Testis (tissue), 2 donors: ENCODE measurements at regions not wholly inside any gene's neighbourhood (a gene's known extent, or its start where the extent isn't known, plus 50 kb on each side); places are given as distances from the start of the nearest gene placed in this dataset.

Source experiments
- DNase-seq: peaks from one replicate; pipeline ENCODE4 v3.0.0-alpha.2; 2019
- H3K27ac ChIP-seq, 2 donors: fragments of 200-600 bp; sonication (generic); one replicate each; pipeline ENCODE4 v1.5.1; 2019
- H3K27me3 ChIP-seq: fragments of 200-600 bp; sonication (generic); one replicate; pipeline ENCODE4 v1.5.1; 2019
- H3K36me3 ChIP-seq: fragments of 200-600 bp; sonication (generic); one replicate; pipeline ENCODE4 v1.5.1; 2017; ENCODE audit warnings: low read depth; ENCODE audit errors: missing control alignments
- H3K4me1 ChIP-seq: fragments of 200-600 bp; sonication (generic); one replicate; pipeline ENCODE4 v1.5.1; 2019
- H3K4me3 ChIP-seq, 2 donors: fragments of 200-600 bp; sonication (generic); one replicate each; pipeline ENCODE4 v1.5.1; 2017 to 2019
- H3K9me3 ChIP-seq: fragments of 200-600 bp; sonication (generic); one replicate; pipeline ENCODE4 v1.5.1; 2017
- POLR2A ChIP-seq: fragments of 450-650 bp; IDR thresholded peaks from one replicate; pipeline ENCODE4 v1.6.1; 2017; ENCODE audit warnings: antibody characterized with exemption, mild to moderate bottlenecking, moderate library complexity
- WGBS, 2 donors: methylation state at CpG; one replicate each; pipeline ENCODE4 v1.1.5; 2018; 5-methylcytosine and 5-hydroxymethylcytosine counted together
- intact Hi-C: fragments of 100-400 bp; cut with DNase I; formaldehyde crosslinking; loops from one replicate; pipeline ENCODE4 v1.15.1; 2023; ENCODE audit warnings: low total_unique reads
- TF ChIP-seq, protein P1 (sequence below), 3 experiments: fragments of 450-650 bp in 2 of 3; fragments of 200-600 bp in 1 of 3; sonication (generic) in 1 of 3; IDR thresholded peaks; one replicate each; pipeline ENCODE4 v1.5.1; 2016 to 2019; ENCODE audit warnings: antibody characterized with exemption in 3 of 3, mild to moderate bottlenecking in 2 of 3, moderate library complexity in 1 of 3

DNA sequence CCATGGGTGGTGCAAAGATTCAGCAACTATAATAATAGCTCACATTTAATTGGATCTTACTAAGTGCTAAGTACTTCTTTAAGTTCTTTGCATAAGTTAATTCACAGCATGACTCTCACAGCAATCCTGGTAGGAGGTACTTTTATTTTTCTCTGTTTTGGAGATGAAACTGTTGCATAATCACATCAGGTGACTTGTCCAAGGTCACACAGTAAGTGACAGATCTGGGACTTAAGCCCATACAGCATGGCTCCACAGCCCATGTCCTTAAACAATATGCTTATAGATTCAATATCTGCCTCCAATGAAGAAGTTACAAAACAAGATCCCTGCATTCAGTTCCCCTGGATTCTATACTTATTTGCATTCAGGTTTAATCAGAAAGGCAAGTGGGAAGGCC, 171.8 kb downstream of the CNTN3 start:
- no peak overlapping the region for H3K27ac ChIP-seq
- H3K36me3 ChIP-seq = no peaks in the 10 kb centered on the region
- H3K4me1 ChIP-seq = no peaks in the 10 kb centered on the region
- no peak overlapping the region for H3K4me3 ChIP-seq
- TF ChIP-seq POLR2A = no peak
- TF ChIP-seq, protein P1, sequence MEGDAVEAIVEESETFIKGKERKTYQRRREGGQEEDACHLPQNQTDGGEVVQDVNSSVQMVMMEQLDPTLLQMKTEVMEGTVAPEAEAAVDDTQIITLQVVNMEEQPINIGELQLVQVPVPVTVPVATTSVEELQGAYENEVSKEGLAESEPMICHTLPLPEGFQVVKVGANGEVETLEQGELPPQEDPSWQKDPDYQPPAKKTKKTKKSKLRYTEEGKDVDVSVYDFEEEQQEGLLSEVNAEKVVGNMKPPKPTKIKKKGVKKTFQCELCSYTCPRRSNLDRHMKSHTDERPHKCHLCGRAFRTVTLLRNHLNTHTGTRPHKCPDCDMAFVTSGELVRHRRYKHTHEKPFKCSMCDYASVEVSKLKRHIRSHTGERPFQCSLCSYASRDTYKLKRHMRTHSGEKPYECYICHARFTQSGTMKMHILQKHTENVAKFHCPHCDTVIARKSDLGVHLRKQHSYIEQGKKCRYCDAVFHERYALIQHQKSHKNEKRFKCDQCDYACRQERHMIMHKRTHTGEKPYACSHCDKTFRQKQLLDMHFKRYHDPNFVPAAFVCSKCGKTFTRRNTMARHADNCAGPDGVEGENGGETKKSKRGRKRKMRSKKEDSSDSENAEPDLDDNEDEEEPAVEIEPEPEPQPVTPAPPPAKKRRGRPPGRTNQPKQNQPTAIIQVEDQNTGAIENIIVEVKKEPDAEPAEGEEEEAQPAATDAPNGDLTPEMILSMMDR (IDR thresholded peaks at IDR 0.05) = no peak
- DNase-seq = no peak
- H3K27me3 ChIP-seq = no peaks in the 10 kb centered on the region
- no peaks in the 10 kb centered on the region for H3K9me3 ChIP-seq
- intact Hi-C loops = no loop called here

DNA sequence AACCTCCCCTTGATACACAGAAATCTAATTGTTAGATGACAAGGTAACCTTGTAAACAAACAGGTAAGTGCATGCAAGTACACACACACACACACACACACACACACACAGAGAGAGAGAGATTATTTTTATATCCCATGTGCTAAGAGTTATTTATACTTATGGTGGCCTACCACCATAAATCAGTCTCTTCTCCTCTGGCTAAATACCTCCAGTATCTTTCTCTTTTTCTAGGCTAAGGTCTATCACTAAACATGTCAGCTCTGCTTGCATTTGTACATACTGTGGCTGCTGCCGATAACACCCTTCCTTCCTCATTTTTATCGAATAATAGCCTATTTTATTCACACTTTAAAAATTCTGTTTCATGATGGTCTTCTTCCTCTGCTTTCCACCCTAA, 172.4 kb downstream of the CNTN3 start:
- H3K4me3 ChIP-seq = no peak overlapping the region
- intact Hi-C loops = no loop called here
- no peaks in the 10 kb centered on the region for H3K27me3 ChIP-seq
- no peaks in the 10 kb centered on the region for H3K9me3 ChIP-seq
- 56 to 61% methylated on average over 2 of the region's 2 CpGs for WGBS, 2 donors
- no peaks in the 10 kb centered on the region for H3K36me3 ChIP-seq
- H3K4me1 ChIP-seq = no peaks in the 10 kb centered on the region
- no peak overlapping the region for H3K27ac ChIP-seq
- TF ChIP-seq POLR2A = no peak
- TF ChIP-seq, protein P1 (IDR thresholded peaks at IDR 0.05) = no peak
- no peak for DNase-seq

DNA sequence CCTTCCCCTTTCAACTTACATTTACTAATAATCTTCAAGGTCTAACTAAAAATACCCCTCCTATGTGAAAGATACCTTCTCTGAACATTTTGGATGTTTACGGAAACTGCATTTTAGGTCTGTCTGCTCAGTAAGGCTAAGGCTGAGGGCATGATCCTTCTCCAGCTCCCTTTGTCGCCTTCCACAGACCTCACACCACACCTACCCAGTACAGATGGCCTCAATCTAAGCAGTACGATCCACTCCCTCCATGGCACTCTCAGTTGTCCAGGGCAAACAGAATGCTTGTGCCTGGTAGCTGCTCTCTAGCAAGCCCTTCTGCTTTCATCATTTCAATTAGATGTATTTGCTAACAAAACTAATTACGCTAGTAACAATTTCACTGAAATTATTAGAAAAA, 178.3 kb downstream of the CNTN3 start:
- H3K9me3 ChIP-seq = no peaks in the 10 kb centered on the region
- H3K27me3 ChIP-seq = no peaks in the 10 kb centered on the region
- intact Hi-C loops = no loop called here
- H3K4me1 ChIP-seq = no peaks in the 10 kb centered on the region
- 92 to 93% methylated on average over 4 of the region's 4 CpGs for WGBS, 2 donors
- H3K36me3 ChIP-seq = no peaks in the 10 kb centered on the region
- TF ChIP-seq POLR2A = no peak
- TF ChIP-seq, protein P1 (IDR thresholded peaks at IDR 0.05) = no peak
- no peak overlapping the region for H3K4me3 ChIP-seq
- no peak overlapping the region for H3K27ac ChIP-seq
- DNase-seq = no peak

DNA sequence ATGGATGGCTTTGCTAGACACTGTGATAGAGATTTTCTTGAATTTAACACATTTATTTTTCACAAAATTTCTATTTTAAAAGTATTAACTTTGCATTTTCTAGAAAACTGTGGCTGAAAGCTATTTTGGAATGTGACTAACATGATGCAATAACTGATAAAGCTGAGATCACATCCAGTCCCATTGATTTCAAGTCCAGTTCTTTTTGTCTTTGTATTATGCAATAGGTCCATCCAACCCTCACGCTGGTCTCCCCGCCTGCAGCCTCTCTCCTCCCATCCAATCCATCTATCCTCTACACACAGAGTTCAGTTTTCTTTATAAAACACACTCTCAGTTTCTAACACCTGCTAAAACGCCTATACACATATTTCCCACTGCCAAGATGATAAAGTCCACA, 178.8 kb downstream of the CNTN3 start:
- Histone ChIP-seq H3K4me3 (no peak overlapping the region), H3K4me1 (no peaks in the 10 kb centered on the region), H3K36me3 (no peaks in the 10 kb centered on the region), H3K27me3 (no peaks in the 10 kb centered on the region), H3K9me3 (no peaks in the 10 kb centered on the region), H3K27ac (no peak overlapping the region)
- WGBS, 2 donors = 65 to 83% methylated on average over 3 of the region's 3 CpGs
- TF ChIP-seq, protein P1 (IDR thresholded peaks at IDR 0.05) = no peak
- no peak for TF ChIP-seq POLR2A
- intact Hi-C loops = no loop called here
- DNase-seq = no peak

DNA sequence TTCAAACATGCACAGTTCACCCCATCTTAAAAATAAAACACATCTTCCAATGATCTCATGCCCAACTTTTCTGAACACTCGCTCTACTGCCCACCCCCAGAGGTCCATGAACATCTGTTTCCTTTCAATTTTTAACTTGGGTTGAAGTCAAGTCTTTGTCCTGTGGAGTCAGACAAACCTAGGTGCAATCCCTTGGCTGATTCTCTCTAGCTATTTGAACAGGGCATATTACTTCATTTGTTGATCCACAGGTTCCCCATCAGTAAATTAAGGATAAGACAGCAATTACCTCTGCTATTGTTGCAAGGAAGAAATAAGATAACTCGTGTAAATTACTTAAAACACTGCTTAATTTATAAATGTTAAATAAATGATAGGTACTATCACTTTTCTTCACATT, 180.1 kb downstream of the CNTN3 start:
- no peak for DNase-seq
- no peaks in the 10 kb centered on the region for H3K9me3 ChIP-seq
- no peaks in the 10 kb centered on the region for H3K4me1 ChIP-seq
- no peak overlapping the region for H3K27ac ChIP-seq
- no peaks in the 10 kb centered on the region for H3K27me3 ChIP-seq
- no peaks in the 10 kb centered on the region for H3K36me3 ChIP-seq
- WGBS, 2 donors = 62 to 79% methylated on average over 2 of the region's 2 CpGs
- H3K4me3 ChIP-seq = no peak overlapping the region
- no peak for TF ChIP-seq POLR2A
- TF ChIP-seq, protein P1 (IDR thresholded peaks at IDR 0.05) = no peak
- intact Hi-C loops = no loop called here
